ENCODE measurements at regions not wholly inside any gene's neighbourhood (a gene's known extent, or its start where the extent isn't known, plus 50 kb on each side); places are given as distances from the start of the nearest gene placed in this dataset.

GRCh38 chr7:51640841-51641240 lies 324.2 kb upstream of the COBL start:
- H3K9me3 Mint-ChIP-seq (ENCODE audit: unreplicated experiment), result peaks cover 2% of the 10 kb centered on the region
- H3K4me1 Mint-ChIP-seq (ENCODE audit: low read depth, unreplicated experiment), result peaks cover 3% of the 10 kb centered on the region
- no peak overlapping the region for H3K27ac Mint-ChIP-seq (ENCODE audit: unreplicated experiment)
- peaks cover 3% of the 10 kb centered on the region for H3K27me3 Mint-ChIP-seq (ENCODE audit: unreplicated experiment)
- TF ChIP-seq CTCF (IDR thresholded peaks at IDR 0.05; ENCODE audit: partially characterized antibody, unreplicated experiment), result no peak
- H3K36me3 Mint-ChIP-seq (ENCODE audit: unreplicated experiment), result no peaks in the 10 kb centered on the region
- no peak overlapping the region for H3K4me3 Mint-ChIP-seq (ENCODE audit: unreplicated experiment)
- no peak for DNase-seq

- no peak for TF ChIP-seq CTCF (IDR thresholded peaks at IDR 0.05; ENCODE audit: partially characterized antibody, unreplicated experiment)
- Mint-ChIP-seq H3K27ac (ENCODE audit: unreplicated experiment) (no peak overlapping the region), H3K9me3 (ENCODE audit: unreplicated experiment) (peaks cover 2% of the 10 kb centered on the region), H3K27me3 (ENCODE audit: unreplicated experiment) (peaks cover 5% of the 10 kb centered on the region), H3K36me3 (ENCODE audit: unreplicated experiment) (no peaks in the 10 kb centered on the region), H3K4me1 (ENCODE audit: low read depth, unreplicated experiment) (peaks cover 8% of the 10 kb centered on the region), H3K4me3 (ENCODE audit: unreplicated experiment) (no peak overlapping the region)
- no peak for DNase-seq
Observed at GRCh38 chr7:51639661-51640334, 323.2 kb upstream of the COBL start.

GRCh38 chr7:51636503-51636902 lies 319.9 kb upstream of the COBL start:
- DNase-seq, result no peak
- H3K4me3 Mint-ChIP-seq (ENCODE audit: unreplicated experiment), result no peak overlapping the region
- no peak overlapping the region for H3K27ac Mint-ChIP-seq (ENCODE audit: unreplicated experiment)
- H3K4me1 Mint-ChIP-seq (ENCODE audit: low read depth, unreplicated experiment), result peaks cover 8% of the 10 kb centered on the region
- no peaks in the 10 kb centered on the region for H3K9me3 Mint-ChIP-seq (ENCODE audit: unreplicated experiment)
- TF ChIP-seq CTCF (IDR thresholded peaks at IDR 0.05; ENCODE audit: partially characterized antibody, unreplicated experiment), result no peak
- no peaks in the 10 kb centered on the region for H3K36me3 Mint-ChIP-seq (ENCODE audit: unreplicated experiment)
- peaks cover 4% of the 10 kb centered on the region for H3K27me3 Mint-ChIP-seq (ENCODE audit: unreplicated experiment)

DNA sequence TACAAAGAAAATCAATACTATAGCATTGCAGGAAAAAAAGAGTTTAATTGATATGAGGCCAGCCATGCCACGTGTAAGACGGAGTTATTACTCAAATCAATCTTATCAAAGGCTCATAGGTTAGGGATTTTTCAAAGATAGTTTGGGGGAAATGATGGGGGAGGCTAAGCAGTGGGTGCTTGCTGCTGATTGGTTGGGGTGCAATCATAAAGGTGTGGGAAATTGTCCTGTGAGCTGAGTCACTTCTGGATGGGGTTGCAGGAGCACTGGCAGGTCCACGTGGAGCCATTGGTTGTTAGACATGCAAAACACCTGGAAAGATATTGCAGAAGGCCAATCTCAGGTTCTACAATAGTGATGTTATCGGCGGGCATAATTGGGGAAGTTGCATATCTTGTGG lies 319.2 kb upstream of the COBL start:
- H3K27ac Mint-ChIP-seq (ENCODE audit: unreplicated experiment), result no peak overlapping the region
- H3K9me3 Mint-ChIP-seq (ENCODE audit: unreplicated experiment), result peaks cover 5% of the 10 kb centered on the region
- no peaks in the 10 kb centered on the region for H3K36me3 Mint-ChIP-seq (ENCODE audit: unreplicated experiment)
- H3K27me3 Mint-ChIP-seq (ENCODE audit: unreplicated experiment), result peaks cover 6% of the 10 kb centered on the region
- H3K4me3 Mint-ChIP-seq (ENCODE audit: unreplicated experiment), result no peak overlapping the region
- H3K4me1 Mint-ChIP-seq (ENCODE audit: low read depth, unreplicated experiment), result peaks cover 8% of the 10 kb centered on the region
- DNase-seq, result no peak
- no peak for TF ChIP-seq CTCF (IDR thresholded peaks at IDR 0.05; ENCODE audit: partially characterized antibody, unreplicated experiment)

GRCh38 chr7:51634538-51634937 lies 317.9 kb upstream of the COBL start:
- DNase-seq, result no peak
- peaks cover 10% of the 10 kb centered on the region for H3K4me1 Mint-ChIP-seq (ENCODE audit: low read depth, unreplicated experiment)
- no peak overlapping the region for H3K27ac Mint-ChIP-seq (ENCODE audit: unreplicated experiment)
- peaks cover 6% of the 10 kb centered on the region for H3K27me3 Mint-ChIP-seq (ENCODE audit: unreplicated experiment)
- peaks cover 3% of the 10 kb centered on the region for H3K36me3 Mint-ChIP-seq (ENCODE audit: unreplicated experiment)
- H3K4me3 Mint-ChIP-seq (ENCODE audit: unreplicated experiment), result no peak overlapping the region
- peaks cover 5% of the 10 kb centered on the region for H3K9me3 Mint-ChIP-seq (ENCODE audit: unreplicated experiment)
- TF ChIP-seq CTCF (IDR thresholded peaks at IDR 0.05; ENCODE audit: partially characterized antibody, unreplicated experiment), result no peak
